Left ventricle myocardium inferior (tissue), 1 donor: ENCODE measurements at regions not wholly inside any gene's neighbourhood (a gene's known extent, or its start where the extent isn't known, plus 50 kb on each side); places are given as distances from the start of the nearest gene placed in this dataset.

Experiments used
- DNase-seq: peaks from one replicate; pipeline ENCODE4 v3.0.0-alpha.2; 2020
- H3K27ac ChIP-seq: fragments of 200-600 bp; replicated peaks from 2 replicates; pipeline ENCODE4 v1.8.0; 2021
- H3K27me3 ChIP-seq: fragments of 200-600 bp; 2 replicates; pipeline ENCODE4 v1.8.0; 2021; ENCODE audit warnings: low read depth
- H3K36me3 ChIP-seq: fragments of 200-600 bp; 2 replicates; pipeline ENCODE4 v1.8.0; 2021
- H3K4me1 ChIP-seq: fragments of 200-600 bp; 2 replicates; pipeline ENCODE4 v1.8.0; 2021
- H3K4me3 ChIP-seq: fragments of 200-600 bp; 2 replicates; pipeline ENCODE4 v1.8.0; 2021; ENCODE audit warnings: mild to moderate bottlenecking, moderate library complexity
- H3K9me3 ChIP-seq: fragments of 200-600 bp; replicated peaks from 2 replicates; pipeline ENCODE4 v1.8.0; 2021
- CTCF ChIP-seq: fragments of 200-600 bp; IDR thresholded peaks from 2 replicates; pipeline ENCODE4 v1.8.0; 2021; ENCODE audit warnings: antibody characterized with exemption, mild to moderate bottlenecking, borderline replicate concordance
- intact Hi-C: fragments of 100-400 bp; cut with micrococcal nuclease; formaldehyde crosslinking; loops from one replicate; pipeline ENCODE4 v1.11.0; 2022
- donor health status: DM: no; HTN: yes; CAD: no; lungs with severe emphysema.

DNA sequence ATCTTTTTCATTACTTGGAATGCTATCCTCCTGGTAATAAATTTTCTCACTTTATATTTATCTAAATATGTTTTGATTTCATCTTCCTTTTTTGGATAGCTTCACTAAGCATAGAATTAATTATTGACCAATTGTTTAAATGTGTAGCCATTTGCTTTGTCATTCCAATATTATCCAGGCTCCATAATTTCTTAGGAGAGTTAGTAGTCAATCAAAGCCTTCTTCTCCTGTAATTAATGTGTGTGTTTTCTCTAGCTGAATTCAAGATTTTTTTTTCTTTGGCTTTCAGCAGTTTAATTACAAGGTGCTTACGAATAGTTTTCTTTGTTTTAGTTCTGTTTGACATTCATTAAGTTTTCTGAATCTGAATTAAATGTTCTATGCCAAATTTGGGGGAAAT lies 545.9 kb upstream of the CELF2 start:
- Histone ChIP-seq H3K4me1 (no peaks in the 10 kb centered on the region), H3K36me3 (no peaks in the 10 kb centered on the region), H3K27ac (no peak overlapping the region), H3K9me3 (peaks cover 17% of the 10 kb centered on the region), H3K4me3 (no peak overlapping the region), H3K27me3 (no peaks in the 10 kb centered on the region)
- no peak for DNase-seq
- intact Hi-C loops: no loop called here
- no peak for TF ChIP-seq CTCF

DNA sequence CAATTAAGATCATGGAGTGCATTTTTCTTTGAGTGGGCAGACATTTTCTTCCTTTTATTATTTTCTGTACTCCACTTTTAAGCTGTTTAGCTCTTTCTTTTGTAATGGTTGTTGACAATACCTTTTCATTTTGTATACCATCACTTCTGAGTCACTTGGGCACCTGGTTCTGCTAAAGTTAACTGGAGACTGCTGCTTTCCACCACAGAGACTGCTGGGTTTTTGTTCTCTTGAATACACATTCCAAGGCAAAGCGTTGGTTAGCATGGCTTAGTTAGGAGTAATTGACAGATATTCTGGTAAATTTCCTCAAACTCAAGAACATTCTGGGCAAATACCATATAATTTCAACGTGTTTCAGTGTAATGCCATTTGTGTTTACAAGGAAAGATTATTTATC lies 541.9 kb upstream of the CELF2 start:
- H3K4me3 ChIP-seq: no peak overlapping the region
- no peak for TF ChIP-seq CTCF
- intact Hi-C loops: no loop called here

GRCh38 chr10:10477844-10478243 lies 539.8 kb upstream of the CELF2 start:
- DNase-seq: no peak
- Histone ChIP-seq H3K27me3 (no peaks in the 10 kb centered on the region), H3K36me3 (no peaks in the 10 kb centered on the region), H3K4me1 (no peaks in the 10 kb centered on the region), H3K4me3 (no peak overlapping the region), H3K9me3 (peaks cover 3% of the 10 kb centered on the region), H3K27ac (no peak overlapping the region)
- TF ChIP-seq CTCF: no peak
- intact Hi-C loops: no loop called here

More for the DNA sequence above, 541.9 kb upstream of the CELF2 start:
- no peak for DNase-seq
- no peaks in the 10 kb centered on the region for H3K27me3 ChIP-seq
- H3K9me3 ChIP-seq: peaks cover 17% of the 10 kb centered on the region
- H3K36me3 ChIP-seq: no peaks in the 10 kb centered on the region
- no peak overlapping the region for H3K27ac ChIP-seq
- H3K4me1 ChIP-seq: no peaks in the 10 kb centered on the region

GRCh38 chr10:10479465-10479864 lies 538.2 kb upstream of the CELF2 start:
- DNase-seq: no peak
- no peaks in the 10 kb centered on the region for H3K4me1 ChIP-seq
- intact Hi-C loops: no loop called here
- no peak for TF ChIP-seq CTCF
- no peaks in the 10 kb centered on the region for H3K9me3 ChIP-seq
- no peak overlapping the region for H3K4me3 ChIP-seq
- no peaks in the 10 kb centered on the region for H3K36me3 ChIP-seq
- no peaks in the 10 kb centered on the region for H3K27me3 ChIP-seq
- no peak overlapping the region for H3K27ac ChIP-seq

DNA sequence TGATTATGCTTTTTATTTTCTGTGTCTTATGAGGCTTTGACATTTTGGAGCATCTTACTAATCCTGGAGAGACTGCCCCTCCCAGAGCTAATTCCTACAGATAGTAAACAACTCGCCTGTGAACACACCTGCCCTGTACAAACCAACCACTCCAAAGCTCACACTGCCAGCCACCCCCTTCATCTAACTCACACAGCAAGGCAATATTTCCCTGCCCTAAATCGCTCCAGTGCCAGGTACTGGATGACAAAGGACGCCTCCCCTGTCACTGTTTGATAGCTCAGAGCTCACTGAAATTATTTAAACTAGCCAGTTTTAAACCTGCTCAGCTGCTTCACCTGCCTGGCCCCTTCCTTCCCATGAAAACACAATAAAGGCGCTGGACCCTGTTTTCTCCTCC lies 535.1 kb upstream of the CELF2 start:
- no peak overlapping the region for H3K27ac ChIP-seq
- H3K4me3 ChIP-seq: no peak overlapping the region
- no peaks in the 10 kb centered on the region for H3K4me1 ChIP-seq
- H3K36me3 ChIP-seq: no peaks in the 10 kb centered on the region
- no peaks in the 10 kb centered on the region for H3K27me3 ChIP-seq
- TF ChIP-seq CTCF: no peak
- no peaks in the 10 kb centered on the region for H3K9me3 ChIP-seq
- intact Hi-C loops: no loop called here
- DNase-seq: no peak

GRCh38 chr10:10489076-10489475 lies 528.6 kb upstream of the CELF2 start:
- Histone ChIP-seq H3K9me3 (no peaks in the 10 kb centered on the region), H3K4me1 (no peaks in the 10 kb centered on the region), H3K4me3 (no peak overlapping the region), H3K27me3 (no peaks in the 10 kb centered on the region), H3K27ac (no peak overlapping the region), H3K36me3 (no peaks in the 10 kb centered on the region)
- intact Hi-C loops: no loop called here
- no peak for DNase-seq
- no peak for TF ChIP-seq CTCF
